BE2C (cell line): ENCODE measurements at regions not wholly inside any gene's neighbourhood (a gene's known extent, or its start where the extent isn't known, plus 50 kb on each side); places are given as distances from the start of the nearest gene placed in this dataset.
A peak's percentile ranks its signal among the peaks of the same experiment; 100 is the strongest.

Experiments
- DNase-seq: peaks from one replicate; pipeline ENCODE4 v3.0.0-alpha.2; 2020
- H3K27me3 ChIP-seq: fragments of 250-450 bp; sonication (Bioruptor Pico); 2 replicates; pipeline ENCODE4 v1.5.1; 2020; ENCODE audit warnings: mild to moderate bottlenecking
- H3K36me3 ChIP-seq: fragments of 250-450 bp; sonication (Bioruptor Pico); 2 replicates; pipeline ENCODE4 v1.5.1; 2020; ENCODE audit warnings: mild to moderate bottlenecking
- H3K4me1 ChIP-seq: fragments of 250-450 bp; sonication (Bioruptor Pico); 2 replicates; pipeline ENCODE4 v1.5.1; 2020
- H3K4me3 ChIP-seq: 2 replicates; pipeline ENCODE4 v1.5.1; 2011; ENCODE audit warnings: low read depth, low read length
- H3K9me3 ChIP-seq: fragments of 250-450 bp; sonication (Bioruptor Pico); 2 replicates; pipeline ENCODE4 v1.5.1; 2020
- CTCF ChIP-seq: IDR thresholded peaks from 2 replicates; pipeline ENCODE4 v1.5.1; 2012; ENCODE audit warnings: mild to moderate bottlenecking, low read depth, low read length

GRCh38 chr2:66030553-66030952 is 404.4 kb upstream of the MEIS1 start:
- DNase-seq: no peak
- Histone ChIP-seq H3K4me1 (no peaks in the 10 kb centered on the region), H3K27me3 (no peaks in the 10 kb centered on the region), H3K36me3 (no peaks in the 10 kb centered on the region), H3K4me3 (no peak overlapping the region), H3K9me3 (no peaks in the 10 kb centered on the region)
- peak; percentile 28; the same call in 1 of the 2 replicates for TF ChIP-seq CTCF

- TF ChIP-seq CTCF: no peak
- no peak for DNase-seq
- Histone ChIP-seq H3K36me3 (no peaks in the 10 kb centered on the region), H3K4me1 (no peaks in the 10 kb centered on the region; the same call in 1 of the 2 replicates), H3K9me3 (no peaks in the 10 kb centered on the region), H3K4me3 (no peak overlapping the region), H3K27me3 (no peaks in the 10 kb centered on the region)
Observed at GRCh38 chr2:66024391-66024790, 410.5 kb upstream of the MEIS1 start.

- H3K4me1 ChIP-seq: no peaks in the 10 kb centered on the region; the same call in 1 of the 2 replicates
- TF ChIP-seq CTCF: no peak
- no peaks in the 10 kb centered on the region for H3K36me3 ChIP-seq
- DNase-seq: no peak
- H3K4me3 ChIP-seq: no peak overlapping the region
- no peaks in the 10 kb centered on the region for H3K27me3 ChIP-seq
- H3K9me3 ChIP-seq: no peaks in the 10 kb centered on the region
Observed at GRCh38 chr2:66021296-66021695, 413.6 kb upstream of the MEIS1 start.

- no peak for DNase-seq
- no peak for TF ChIP-seq CTCF
- Histone ChIP-seq H3K4me3 (no peak overlapping the region), H3K9me3 (no peaks in the 10 kb centered on the region), H3K27me3 (no peaks in the 10 kb centered on the region), H3K36me3 (no peaks in the 10 kb centered on the region), H3K4me1 (no peaks in the 10 kb centered on the region; the same call in 1 of the 2 replicates)
Observed at GRCh38 chr2:66017763-66018162, 417.2 kb upstream of the MEIS1 start.

GRCh38 chr2:66014450-66014849 is 420.5 kb upstream of the MEIS1 start:
- Histone ChIP-seq H3K9me3 (no peaks in the 10 kb centered on the region), H3K27me3 (no peaks in the 10 kb centered on the region), H3K4me1 (no peaks in the 10 kb centered on the region), H3K36me3 (no peaks in the 10 kb centered on the region), H3K4me3 (no peak overlapping the region)
- no peak for TF ChIP-seq CTCF
- DNase-seq: no peak

GRCh38 chr2:66013456-66013855 is 421.5 kb upstream of the MEIS1 start:
- DNase-seq: no peak
- Histone ChIP-seq H3K4me1 (no peaks in the 10 kb centered on the region), H3K4me3 (no peak overlapping the region), H3K9me3 (no peaks in the 10 kb centered on the region), H3K36me3 (no peaks in the 10 kb centered on the region), H3K27me3 (no peaks in the 10 kb centered on the region)
- no peak for TF ChIP-seq CTCF
